HepG2 (cell line): ENCODE measurements at regions not wholly inside any gene's neighbourhood (a gene's known extent, or its start where the extent isn't known, plus 50 kb on each side); places are given as distances from the start of the nearest gene placed in this dataset.

Source experiments
- CEBPB ChIP-seq: IDR thresholded peaks from 2 replicates; pipeline ENCODE4 v1.6.1; 2011; ENCODE audit warnings: low read depth, low read length, improper control_type of control experiment, borderline replicate concordance
- EZH2 ChIP-seq: conservative IDR thresholded peaks from 2 replicates; pipeline ENCODE4 v1.6.1; 2012; ENCODE audit warnings: mild to moderate bottlenecking, low read depth, low read length, moderate library complexity
- FOXA3 ChIP-seq: IDR thresholded peaks from 2 replicates; pipeline ENCODE4 v1.6.1; 2016; ENCODE audit warnings: missing genetic modification reagents, missing compliant biosample characterization
- NFYB ChIP-seq: sonication (generic); formaldehyde crosslinking; IDR thresholded peaks from 2 replicates; pipeline ENCODE4 v1.4.0; 2020; ENCODE audit warnings: missing genetic modification reagents
- TAF1 ChIP-seq: sonication (generic); formaldehyde crosslinking; IDR thresholded peaks from 2 replicates; pipeline ENCODE4 v1.4.0; 2020; ENCODE audit warnings: missing genetic modification reagents
- ZC3H4 ChIP-seq: sonication (generic); formaldehyde crosslinking; IDR thresholded peaks from 2 replicates; pipeline ENCODE4 v1.4.0; 2020; ENCODE audit warnings: missing genetic modification reagents, borderline replicate concordance
- ZNF224 ChIP-seq: sonication (generic); formaldehyde crosslinking; IDR thresholded peaks from 2 replicates; pipeline ENCODE4 v1.5.0; 2020; ENCODE audit warnings: mild to moderate bottlenecking, missing genetic modification reagents
- TF ChIP-seq, protein P1 (sequence below): sonication (generic); formaldehyde crosslinking; IDR thresholded peaks from 2 replicates; pipeline ENCODE4 v1.5.0; 2020; ENCODE audit warnings: mild to moderate bottlenecking, missing genetic modification reagents, borderline replicate concordance

DNA sequence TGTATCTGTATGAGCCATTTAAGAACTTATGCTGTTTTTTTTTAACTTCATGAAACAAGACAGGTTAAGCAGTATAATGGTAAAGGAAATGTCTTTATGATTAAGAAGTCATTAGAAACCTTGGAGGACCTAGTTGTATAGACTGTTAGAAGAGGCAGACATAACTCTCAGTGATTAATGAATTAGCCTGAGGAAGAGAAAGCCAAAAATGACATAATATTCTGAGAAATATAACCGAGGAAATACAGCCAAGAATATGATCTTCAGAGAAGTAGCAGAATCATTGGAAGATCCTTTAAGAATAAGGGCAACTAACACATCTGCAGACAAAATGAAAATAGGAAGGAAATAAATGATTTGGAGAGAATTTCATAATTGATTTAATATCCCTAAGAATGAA is 738.1 kb upstream of the NCAM2 start:
- TF ChIP-seq, protein P1, sequence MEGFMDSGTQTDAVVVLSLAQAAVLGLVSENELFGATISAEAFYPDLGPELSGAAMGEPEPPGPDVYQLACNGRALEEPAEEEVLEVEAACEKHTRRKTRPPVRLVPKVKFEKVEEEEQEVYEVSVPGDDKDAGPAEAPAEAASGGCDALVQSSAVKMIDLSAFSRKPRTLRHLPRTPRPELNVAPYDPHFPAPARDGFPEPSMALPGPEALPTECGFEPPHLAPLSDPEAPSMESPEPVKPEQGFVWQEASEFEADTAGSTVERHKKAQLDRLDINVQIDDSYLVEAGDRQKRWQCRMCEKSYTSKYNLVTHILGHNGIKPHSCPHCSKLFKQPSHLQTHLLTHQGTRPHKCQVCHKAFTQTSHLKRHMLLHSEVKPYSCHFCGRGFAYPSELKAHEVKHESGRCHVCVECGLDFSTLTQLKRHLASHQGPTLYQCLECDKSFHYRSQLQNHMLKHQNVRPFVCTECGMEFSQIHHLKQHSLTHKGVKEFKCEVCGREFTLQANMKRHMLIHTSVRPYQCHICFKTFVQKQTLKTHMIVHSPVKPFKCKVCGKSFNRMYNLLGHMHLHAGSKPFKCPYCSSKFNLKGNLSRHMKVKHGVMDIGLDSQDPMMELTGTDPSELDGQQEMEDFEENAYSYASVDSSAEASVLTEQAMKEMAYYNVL (CRISPR knock-in tag): no peak
- no peak for TF ChIP-seq EZH2
- no peak for TF ChIP-seq ZC3H4 (CRISPR knock-in tag)
- no peak for TF ChIP-seq ZNF224 (CRISPR knock-in tag)
- TF ChIP-seq FOXA3 (CRISPR knock-in tag): no peak
- TF ChIP-seq NFYB (CRISPR knock-in tag): no peak
- TF ChIP-seq TAF1 (CRISPR knock-in tag): no peak
- TF ChIP-seq CEBPB: no peak
